ENCODE measurements at regions not wholly inside any gene's neighbourhood (a gene's known extent, or its start where the extent isn't known, plus 50 kb on each side); places are given as distances from the start of the nearest gene placed in this dataset.

DNA sequence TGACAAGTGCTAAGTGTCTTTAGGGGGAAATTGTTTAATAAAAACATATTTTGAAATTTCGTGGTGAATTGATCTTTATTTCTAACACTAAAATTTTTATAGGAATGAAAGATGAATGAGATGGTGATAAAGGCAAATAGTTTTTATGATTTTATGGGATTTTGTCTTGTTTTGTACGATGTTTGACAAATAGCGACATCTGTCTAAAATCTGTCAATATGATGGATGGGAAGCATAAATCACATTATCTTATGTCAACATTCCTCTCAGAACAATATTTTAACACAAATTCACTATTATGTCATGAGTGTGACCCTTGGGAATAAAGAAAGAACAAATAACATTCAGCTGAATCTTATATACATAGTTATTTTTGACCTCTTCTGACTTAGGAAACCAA is 852.0 kb upstream of the CDH6 start:
- intact Hi-C loops (cut with DNase I): no loop called here

DNA sequence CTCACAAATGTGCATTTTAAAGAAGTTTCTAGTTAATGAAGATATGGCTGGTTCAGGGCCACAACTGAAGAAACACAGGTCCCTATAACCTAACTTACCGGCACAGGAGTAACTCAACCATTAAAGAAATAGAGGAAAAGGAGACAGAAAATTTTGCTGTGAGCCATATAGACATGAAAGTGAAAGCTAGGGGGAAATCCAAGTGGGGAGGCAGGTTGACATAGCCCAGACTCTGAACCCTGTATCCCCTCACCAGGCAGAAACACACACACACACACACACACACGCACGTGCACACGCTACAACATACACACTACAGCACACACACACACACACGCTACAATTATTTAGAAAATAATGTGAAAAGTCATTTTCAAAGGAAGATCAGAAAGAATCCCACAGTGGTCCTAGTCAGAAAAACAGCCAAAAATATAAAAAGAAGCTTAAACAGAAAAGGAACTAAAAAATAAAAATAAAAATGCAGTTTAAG is 856.4 kb upstream of the CDH6 start:
- H3K27me3 ChIP-seq: no peaks in the 10 kb centered on the region
- TF ChIP-seq, protein P1, sequence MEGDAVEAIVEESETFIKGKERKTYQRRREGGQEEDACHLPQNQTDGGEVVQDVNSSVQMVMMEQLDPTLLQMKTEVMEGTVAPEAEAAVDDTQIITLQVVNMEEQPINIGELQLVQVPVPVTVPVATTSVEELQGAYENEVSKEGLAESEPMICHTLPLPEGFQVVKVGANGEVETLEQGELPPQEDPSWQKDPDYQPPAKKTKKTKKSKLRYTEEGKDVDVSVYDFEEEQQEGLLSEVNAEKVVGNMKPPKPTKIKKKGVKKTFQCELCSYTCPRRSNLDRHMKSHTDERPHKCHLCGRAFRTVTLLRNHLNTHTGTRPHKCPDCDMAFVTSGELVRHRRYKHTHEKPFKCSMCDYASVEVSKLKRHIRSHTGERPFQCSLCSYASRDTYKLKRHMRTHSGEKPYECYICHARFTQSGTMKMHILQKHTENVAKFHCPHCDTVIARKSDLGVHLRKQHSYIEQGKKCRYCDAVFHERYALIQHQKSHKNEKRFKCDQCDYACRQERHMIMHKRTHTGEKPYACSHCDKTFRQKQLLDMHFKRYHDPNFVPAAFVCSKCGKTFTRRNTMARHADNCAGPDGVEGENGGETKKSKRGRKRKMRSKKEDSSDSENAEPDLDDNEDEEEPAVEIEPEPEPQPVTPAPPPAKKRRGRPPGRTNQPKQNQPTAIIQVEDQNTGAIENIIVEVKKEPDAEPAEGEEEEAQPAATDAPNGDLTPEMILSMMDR (IDR thresholded peaks at IDR 0.05): no peak
- no peaks in the 10 kb centered on the region for H3K4me1 ChIP-seq (ENCODE audit: insufficient read depth)
- H3K36me3 ChIP-seq: no peaks in the 10 kb centered on the region
- intact Hi-C loops (cut with DNase I): no loop called here
- 88 to 90% (median 89%) methylated on average over 5 of the region's 5 CpGs for WGBS, 3 donors
- H3K27ac ChIP-seq: no peak overlapping the region
- DNase-seq: no peak
- H3K4me3 ChIP-seq: no peak overlapping the region
- H3K9me3 ChIP-seq: no peaks in the 10 kb centered on the region

More for the DNA sequence above, 852.0 kb upstream of the CDH6 start:
- H3K27me3 ChIP-seq: no peaks in the 10 kb centered on the region
- 78 to 83% (median 79%) methylated on average over 3 of the region's 3 CpGs for WGBS, 3 donors
- no peaks in the 10 kb centered on the region for H3K9me3 ChIP-seq
- H3K4me3 ChIP-seq: no peak overlapping the region
- DNase-seq: no peak
- H3K36me3 ChIP-seq: no peaks in the 10 kb centered on the region
- no peak overlapping the region for H3K27ac ChIP-seq
- no peaks in the 10 kb centered on the region for H3K4me1 ChIP-seq (ENCODE audit: insufficient read depth)
- TF ChIP-seq EP300 (IDR thresholded peaks at IDR 0.05) (no peak), POLR2A (IDR thresholded peaks at IDR 0.05) (no peak)
- TF ChIP-seq, protein P1 (IDR thresholded peaks at IDR 0.05): no peak

DNA sequence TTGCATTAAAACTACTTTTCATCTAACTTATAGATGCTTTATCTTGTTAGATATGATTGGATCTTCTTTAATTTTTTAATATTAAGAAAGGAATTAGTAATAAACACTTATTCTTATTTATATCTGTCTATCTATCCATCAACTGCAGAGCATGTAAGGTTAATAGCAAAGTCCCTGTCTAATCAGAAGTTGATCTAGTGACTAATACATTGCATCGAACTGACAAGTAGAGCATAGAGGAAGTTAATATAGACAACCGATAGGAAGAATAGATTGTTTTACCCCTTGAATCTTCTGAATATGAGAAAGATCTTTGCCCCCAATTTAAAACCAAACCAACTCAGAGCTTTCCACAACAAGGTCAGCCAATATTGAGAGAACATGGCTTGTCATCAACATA is 862.0 kb upstream of the CDH6 start:
- TF ChIP-seq POLR2A (IDR thresholded peaks at IDR 0.05) (no peak), EP300 (IDR thresholded peaks at IDR 0.05) (no peak)
- TF ChIP-seq, protein P1 (IDR thresholded peaks at IDR 0.05): no peak
- 88 to 91% (median 91%) methylated on average over 2 of the region's 2 CpGs for WGBS, 3 donors

DNA sequence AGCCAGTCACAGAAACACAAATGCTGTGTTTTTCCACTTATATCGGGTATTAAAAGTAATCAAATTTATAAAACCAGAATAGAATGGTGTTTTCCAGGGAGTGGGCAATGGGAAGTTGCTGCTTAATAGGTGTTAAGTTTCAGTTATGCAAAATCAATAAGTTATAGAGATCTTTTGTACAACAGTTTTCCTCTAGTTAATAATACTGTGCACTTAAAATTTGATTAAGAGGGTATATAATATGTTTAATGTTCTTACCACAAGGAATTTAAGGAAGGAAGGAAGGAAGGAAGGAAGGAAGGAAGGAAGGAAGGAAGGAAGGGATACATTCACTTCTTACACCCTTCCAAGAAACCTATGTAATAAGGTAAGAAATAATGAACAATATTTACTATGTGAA is 867.7 kb upstream of the CDH6 start:
- Histone ChIP-seq H3K4me3 (no peak overlapping the region), H3K9me3 (no peaks in the 10 kb centered on the region), H3K27me3 (no peaks in the 10 kb centered on the region), H3K36me3 (no peaks in the 10 kb centered on the region), H3K27ac (no peak overlapping the region), H3K4me1 (ENCODE audit: insufficient read depth) (no peaks in the 10 kb centered on the region)
- WGBS, 3 donors: 83 to 91% (median 91%) methylated on average over 1 of the region's 1 CpG
- intact Hi-C loops (cut with DNase I): no loop called here
- TF ChIP-seq, protein P1 (IDR thresholded peaks at IDR 0.05): no peak
- no peak for TF ChIP-seq POLR2A (IDR thresholded peaks at IDR 0.05)
- no peak for TF ChIP-seq EP300 (IDR thresholded peaks at IDR 0.05)
- DNase-seq: no peak

More for the DNA sequence above, 862.0 kb upstream of the CDH6 start:
- intact Hi-C loops (cut with DNase I): no loop called here
- no peak overlapping the region for H3K27ac ChIP-seq
- DNase-seq: no peak
- H3K9me3 ChIP-seq: no peaks in the 10 kb centered on the region
- no peak overlapping the region for H3K4me3 ChIP-seq
- H3K4me1 ChIP-seq (ENCODE audit: insufficient read depth): no peaks in the 10 kb centered on the region
- no peaks in the 10 kb centered on the region for H3K27me3 ChIP-seq
- no peaks in the 10 kb centered on the region for H3K36me3 ChIP-seq

Data from ovary (tissue), 7 donors.